GM18505 (cell line): ENCODE measurements at regions not wholly inside any gene's neighbourhood (a gene's known extent, or its start where the extent isn't known, plus 50 kb on each side); places are given as distances from the start of the nearest gene placed in this dataset.
"Not testable (repeated sequence)": the region's sequence is repeated elsewhere in the genome, so short reads cannot be mapped to it uniquely, and the experiment has no call there.

Source experiments
- ATAC-seq: cut with Tn5 transposase; IDR thresholded peaks from one replicate; pipeline ENCODE4 v1.9.1; 2021; ENCODE audit not compliant: unreplicated experiment
- POLR2A ChIP-seq: IDR thresholded peaks from 4 replicates; pipeline ENCODE4 v1.6.1; 2011; ENCODE audit warnings: borderline replicate concordance; ENCODE audit not compliant: insufficient read depth, insufficient read length; ENCODE audit errors: extremely low read depth

DNA sequence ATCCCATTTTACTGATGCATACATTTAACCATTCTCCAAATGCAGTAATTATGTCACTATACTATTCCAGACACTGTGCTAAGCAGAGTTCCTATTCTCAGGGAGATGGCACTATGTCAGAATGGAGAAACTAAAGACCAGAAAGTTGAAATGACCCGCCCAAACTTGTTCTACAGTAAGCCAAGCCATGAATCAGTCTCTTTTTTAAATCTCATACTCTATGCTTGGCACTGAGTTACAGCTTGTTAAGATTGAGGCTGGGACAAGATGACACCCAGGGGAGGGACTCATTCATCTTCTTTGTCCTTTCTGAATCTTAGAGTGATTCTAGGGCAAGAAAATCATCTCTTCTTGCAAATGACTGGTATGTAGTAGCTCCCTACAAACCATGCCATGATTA, 247.0 kb upstream of the CCL2 start:
- no peak for TF ChIP-seq POLR2A
- no peak for ATAC-seq

- TF ChIP-seq POLR2A, result no peak
- ATAC-seq, result no peak
Observed at GRCh38 chr17:34009912-34010311, 245.2 kb upstream of the CCL2 start.

- no peak for ATAC-seq
- TF ChIP-seq POLR2A, result no peak
Observed at GRCh38 chr17:34010534-34010933, 244.6 kb upstream of the CCL2 start.

DNA sequence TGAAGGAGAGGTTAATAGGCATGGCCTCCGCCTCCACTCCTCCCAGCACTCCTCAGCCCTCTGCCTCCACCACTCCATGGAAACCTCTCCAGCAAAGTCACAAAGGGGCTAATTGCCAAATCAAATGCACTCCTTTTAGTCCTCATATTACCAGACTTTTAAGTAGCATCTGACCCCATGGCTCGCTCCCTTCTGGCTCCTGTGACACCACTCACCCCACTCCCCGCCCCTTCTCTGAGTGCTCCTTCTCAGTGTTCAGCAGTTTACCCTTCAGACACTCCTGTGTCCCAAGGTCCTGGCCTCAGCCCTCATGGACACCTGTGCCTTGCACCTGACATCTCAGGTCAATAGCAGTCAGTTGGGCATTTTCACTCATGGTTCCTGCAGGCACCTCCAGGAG, 243.5 kb upstream of the CCL2 start:
- no peak for ATAC-seq
- TF ChIP-seq POLR2A, result no peak

- ATAC-seq, result no peak
- no peak for TF ChIP-seq POLR2A
Observed at GRCh38 chr17:34012709-34013375, 242.2 kb upstream of the CCL2 start.

GRCh38 chr17:34015253-34015652, 239.8 kb upstream of the CCL2 start:
- no peak for ATAC-seq
- no peak for TF ChIP-seq POLR2A

- no peak for ATAC-seq
- TF ChIP-seq POLR2A, result no peak
Observed at GRCh38 chr17:34024386-34024785, 230.7 kb upstream of the CCL2 start.

DNA sequence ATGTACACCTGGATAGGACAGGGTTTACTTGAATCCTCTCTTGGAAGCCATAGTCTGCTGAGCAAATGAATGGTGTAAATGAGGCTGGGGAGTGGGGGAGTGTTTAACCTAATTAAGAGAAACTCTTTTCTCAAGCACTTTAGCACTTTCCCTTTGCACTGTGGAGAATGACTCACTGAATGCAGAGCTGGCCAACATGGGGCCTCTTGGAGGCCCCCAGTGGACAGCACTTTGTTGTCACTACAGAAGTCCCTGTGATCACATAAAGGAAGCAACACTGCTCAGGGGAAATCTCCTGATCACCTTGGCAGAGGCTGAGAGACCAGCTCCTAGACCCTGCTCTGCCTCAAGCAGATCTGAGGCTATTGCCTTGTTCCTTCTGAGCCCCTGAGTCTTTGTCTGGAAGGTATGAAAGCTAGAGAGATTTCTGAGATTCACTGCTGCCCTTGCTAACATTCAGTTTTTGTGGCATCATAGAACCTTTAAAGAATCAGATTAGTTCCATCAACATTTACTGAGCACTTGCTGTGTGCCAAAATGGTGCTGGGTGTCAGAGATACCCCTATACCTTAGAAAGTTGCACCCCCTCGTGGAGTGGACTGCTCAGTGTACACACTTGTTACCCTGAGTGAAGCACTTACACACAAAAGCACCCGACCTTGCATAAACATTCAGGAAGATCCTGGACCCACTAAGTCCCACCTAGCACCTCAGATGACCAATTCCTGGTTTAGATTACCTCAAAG, 230.1 kb upstream of the CCL2 start:
- ATAC-seq, result no peak
- TF ChIP-seq POLR2A, result no peak

DNA sequence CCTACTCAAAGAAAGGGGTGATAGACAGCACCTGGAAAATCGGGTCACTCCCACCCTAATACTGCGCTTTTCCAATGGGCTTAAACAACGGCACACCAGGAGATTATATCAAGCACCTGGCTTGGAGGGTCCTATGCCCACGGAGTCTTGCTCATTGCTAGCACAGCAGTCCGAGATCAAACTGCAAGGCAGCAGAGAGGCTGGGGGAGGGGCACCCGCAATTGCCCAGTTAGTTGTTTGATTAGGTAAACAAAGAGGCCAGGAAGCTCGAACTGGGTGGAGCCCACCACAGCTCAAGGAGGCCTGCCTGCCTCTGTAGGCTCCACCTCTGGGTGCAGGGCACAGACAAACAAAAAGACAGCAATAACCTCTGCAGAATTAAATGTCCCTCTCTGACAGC, 224.5 kb upstream of the CCL2 start:
- ATAC-seq, result not testable (repeated sequence)

DNA sequence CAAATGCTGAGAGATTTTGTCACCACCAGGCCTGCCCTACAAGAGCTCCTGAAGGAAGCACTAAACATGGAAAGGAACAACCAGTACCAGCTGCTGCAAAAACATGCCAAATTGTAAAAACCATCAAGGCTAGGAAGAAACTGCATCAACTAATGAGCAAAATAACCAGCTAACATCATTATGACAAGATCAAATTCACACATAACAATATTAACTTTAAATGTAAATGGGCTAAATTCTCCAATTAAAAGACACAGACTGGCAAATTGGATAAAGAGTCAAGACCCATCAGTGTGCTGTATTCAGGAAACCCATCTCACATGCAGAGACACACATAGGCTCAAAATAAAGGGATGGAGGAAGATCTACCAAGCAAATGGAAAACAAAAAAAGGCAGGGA, 222.8 kb upstream of the CCL2 start:
- not testable (repeated sequence) for ATAC-seq

DNA sequence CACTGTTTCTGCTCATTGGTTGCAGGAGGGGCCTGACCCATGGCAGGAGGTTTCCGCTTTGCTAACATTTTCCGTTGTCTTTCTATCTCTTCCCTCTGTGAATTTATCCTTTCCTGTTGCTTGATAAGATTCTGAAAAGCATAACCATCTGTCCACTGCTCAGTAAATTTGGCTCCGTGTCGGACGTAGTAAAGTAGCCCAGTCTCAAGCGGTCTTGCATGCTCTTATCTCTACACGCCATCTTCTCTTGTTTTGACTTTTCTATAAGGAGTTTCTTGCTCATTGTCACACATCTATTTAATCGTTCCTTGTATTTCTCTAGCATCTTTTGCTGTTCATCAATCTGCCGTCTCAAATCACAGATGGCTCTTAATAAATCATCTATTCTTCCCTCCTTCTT, 216.3 kb upstream of the CCL2 start:
- not testable (repeated sequence) for ATAC-seq

GRCh38 chr17:34039213-34039612, 215.9 kb upstream of the CCL2 start:
- ATAC-seq, result not testable (repeated sequence)

- not testable (repeated sequence) for ATAC-seq
Observed at GRCh38 chr17:34039759-34040555, 215.1 kb upstream of the CCL2 start.

DNA sequence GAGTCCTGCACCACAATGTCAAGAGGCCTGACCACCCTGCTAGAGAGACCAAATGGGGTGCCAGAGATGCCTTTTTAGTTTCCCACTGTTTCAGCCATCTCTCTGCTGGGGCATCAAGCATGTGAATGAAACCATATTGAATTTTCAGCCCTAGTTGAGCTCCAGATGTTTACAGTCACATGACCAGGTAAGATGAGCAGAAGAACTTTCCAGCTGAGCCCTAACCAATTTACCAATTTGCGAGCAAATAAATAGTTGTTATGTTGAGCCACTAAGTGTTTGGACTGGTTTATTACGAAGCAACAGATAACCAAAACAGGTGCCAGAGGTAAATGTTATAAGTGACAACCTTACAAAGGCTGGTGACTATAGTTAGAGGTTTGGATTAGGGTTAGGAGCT, 209.1 kb upstream of the CCL2 start:
- ATAC-seq, result no peak
- TF ChIP-seq POLR2A, result no peak
